ENCODE measurements at regions not wholly inside any gene's neighbourhood (a gene's known extent, or its start where the extent isn't known, plus 50 kb on each side); places are given as distances from the start of the nearest gene placed in this dataset.

GRCh38 chr4:141290771-141291170 lies 70.1 kb downstream of the ZNF330 start:
- DNase-seq (ENCODE audit: low read depth): no peak

GRCh38 chr4:141294306-141294705 lies 73.6 kb downstream of the ZNF330 start:
- no peak for DNase-seq (ENCODE audit: low read depth)

- peak; percentile 5 for DNase-seq (ENCODE audit: low read depth)
Observed at GRCh38 chr4:141301216-141301615, 80.5 kb downstream of the ZNF330 start.

GRCh38 chr4:141302924-141303323 lies 82.2 kb downstream of the ZNF330 start:
- no peak for DNase-seq (ENCODE audit: low read depth)

- no peak for DNase-seq (ENCODE audit: low read depth)
Observed at GRCh38 chr4:141304346-141304745, 83.7 kb downstream of the ZNF330 start.

- DNase-seq (ENCODE audit: low read depth): no peak
Observed at GRCh38 chr4:141306331-141306730, 85.6 kb downstream of the ZNF330 start.

GRCh38 chr4:141307241-141307689 lies 86.6 kb downstream of the ZNF330 start:
- DNase-seq (ENCODE audit: low read depth): peak; percentile 96

GRCh38 chr4:141309874-141310273 lies 89.2 kb downstream of the ZNF330 start:
- no peak for DNase-seq (ENCODE audit: low read depth)

GRCh38 chr4:141311246-141312204 lies 90.8 kb downstream of the ZNF330 start:
- DNase-seq (ENCODE audit: low read depth): no peak

- no peak for DNase-seq (ENCODE audit: low read depth)
Observed at GRCh38 chr4:141314627-141315026, 93.9 kb downstream of the ZNF330 start.

GRCh38 chr4:141328560-141329173 lies 108.0 kb downstream of the ZNF330 start:
- DNase-seq (ENCODE audit: low read depth): no peak

- peak; percentile 82 for DNase-seq (ENCODE audit: low read depth)
Observed at GRCh38 chr4:141329174-141329569, 108.5 kb downstream of the ZNF330 start.

- DNase-seq (ENCODE audit: low read depth): no peak
Observed at GRCh38 chr4:141330616-141331015, 109.9 kb downstream of the ZNF330 start.

- DNase-seq (ENCODE audit: low read depth): no peak
Observed at GRCh38 chr4:141331534-141332358, 111.1 kb downstream of the ZNF330 start.

- peak; percentile 7 for DNase-seq (ENCODE audit: low read depth)
Observed at GRCh38 chr4:141332359-141333181, 111.9 kb downstream of the ZNF330 start.

GRCh38 chr4:141333456-141334230 lies 112.9 kb downstream of the ZNF330 start:
- DNase-seq (ENCODE audit: low read depth): peak; percentile 4

GRCh38 chr4:141335166-141335565 lies 114.5 kb downstream of the ZNF330 start:
- no peak for DNase-seq (ENCODE audit: low read depth)

- no peak for DNase-seq (ENCODE audit: low read depth)
Observed at GRCh38 chr4:141338238-141338637, 117.5 kb downstream of the ZNF330 start.

- DNase-seq (ENCODE audit: low read depth): peak; percentile 43
Observed at GRCh38 chr4:141339391-141339790, 118.7 kb downstream of the ZNF330 start.

GRCh38 chr4:141339966-141340365 lies 119.3 kb downstream of the ZNF330 start:
- DNase-seq (ENCODE audit: low read depth): no peak

Measured in myocyte (in vitro differentiated cells).